ENCODE measurements at regions not wholly inside any gene's neighbourhood (a gene's known extent, or its start where the extent isn't known, plus 50 kb on each side); places are given as distances from the start of the nearest gene placed in this dataset.

DNA sequence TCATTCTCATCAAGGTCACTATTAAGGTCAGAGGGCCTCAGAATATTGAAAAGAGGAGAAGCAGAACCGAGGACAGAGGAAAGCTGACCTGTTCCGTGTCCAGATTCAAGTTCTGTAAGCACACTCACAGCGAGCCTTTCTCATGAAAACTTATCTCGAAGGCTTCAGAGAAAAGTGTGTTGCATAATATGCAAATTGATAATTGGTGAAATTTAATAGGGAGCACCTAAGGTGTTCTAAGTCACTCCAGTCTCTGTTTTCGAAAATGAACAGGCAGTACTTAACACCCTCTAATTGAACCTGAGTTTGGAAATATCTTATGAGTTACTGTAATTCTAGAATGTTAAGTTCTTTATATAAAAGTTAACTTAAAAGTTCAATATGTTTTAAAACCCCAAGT, 181.2 kb upstream of the PDE10A start:
- TF ChIP-seq, protein P1, sequence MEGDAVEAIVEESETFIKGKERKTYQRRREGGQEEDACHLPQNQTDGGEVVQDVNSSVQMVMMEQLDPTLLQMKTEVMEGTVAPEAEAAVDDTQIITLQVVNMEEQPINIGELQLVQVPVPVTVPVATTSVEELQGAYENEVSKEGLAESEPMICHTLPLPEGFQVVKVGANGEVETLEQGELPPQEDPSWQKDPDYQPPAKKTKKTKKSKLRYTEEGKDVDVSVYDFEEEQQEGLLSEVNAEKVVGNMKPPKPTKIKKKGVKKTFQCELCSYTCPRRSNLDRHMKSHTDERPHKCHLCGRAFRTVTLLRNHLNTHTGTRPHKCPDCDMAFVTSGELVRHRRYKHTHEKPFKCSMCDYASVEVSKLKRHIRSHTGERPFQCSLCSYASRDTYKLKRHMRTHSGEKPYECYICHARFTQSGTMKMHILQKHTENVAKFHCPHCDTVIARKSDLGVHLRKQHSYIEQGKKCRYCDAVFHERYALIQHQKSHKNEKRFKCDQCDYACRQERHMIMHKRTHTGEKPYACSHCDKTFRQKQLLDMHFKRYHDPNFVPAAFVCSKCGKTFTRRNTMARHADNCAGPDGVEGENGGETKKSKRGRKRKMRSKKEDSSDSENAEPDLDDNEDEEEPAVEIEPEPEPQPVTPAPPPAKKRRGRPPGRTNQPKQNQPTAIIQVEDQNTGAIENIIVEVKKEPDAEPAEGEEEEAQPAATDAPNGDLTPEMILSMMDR (conservative IDR thresholded peaks at IDR 0.05) = no peak
- no peak for TF ChIP-seq ZFX (IDR thresholded peaks at IDR 0.05)
